ENCODE measurements at regions not wholly inside any gene's neighbourhood (a gene's known extent, or its start where the extent isn't known, plus 50 kb on each side); places are given as distances from the start of the nearest gene placed in this dataset.

GRCh38 chr12:124455336-124455735 lies 112.1 kb downstream of the NCOR2 start:
- no peak overlapping the region for H3K4me3 ChIP-seq (ENCODE audit: low read length)
- no peak for DNase-seq (ENCODE audit: low read depth)
- TF ChIP-seq CTCF (conservative IDR thresholded peaks at IDR 0.05; ENCODE audit: low read depth, low read length) = no peak

- H3K4me3 ChIP-seq (ENCODE audit: low read length) = no peak overlapping the region
- no peak for DNase-seq (ENCODE audit: low read depth)
- no peak for TF ChIP-seq CTCF (conservative IDR thresholded peaks at IDR 0.05; ENCODE audit: low read depth, low read length)
Measured at GRCh38 chr12:124454735-124455134, 112.7 kb downstream of the NCOR2 start.

GRCh38 chr12:124454352-124454725 lies 113.1 kb downstream of the NCOR2 start:
- TF ChIP-seq CTCF (conservative IDR thresholded peaks at IDR 0.05; ENCODE audit: low read depth, low read length) = no peak
- no peak overlapping the region for H3K4me3 ChIP-seq (ENCODE audit: low read length)
- DNase-seq (ENCODE audit: low read depth) = no peak

GRCh38 chr12:124453419-124454351 lies 113.7 kb downstream of the NCOR2 start:
- DNase-seq (ENCODE audit: low read depth) = no peak
- no peak for TF ChIP-seq CTCF (conservative IDR thresholded peaks at IDR 0.05; ENCODE audit: low read depth, low read length)
- H3K4me3 ChIP-seq (ENCODE audit: low read length) = no peak overlapping the region

- no peak for TF ChIP-seq CTCF (conservative IDR thresholded peaks at IDR 0.05; ENCODE audit: low read depth, low read length)
- no peak for DNase-seq (ENCODE audit: low read depth)
- no peak overlapping the region for H3K4me3 ChIP-seq (ENCODE audit: low read length)
Measured at GRCh38 chr12:124452576-124453331, 114.7 kb downstream of the NCOR2 start.

- no peak for DNase-seq (ENCODE audit: low read depth)
- H3K4me3 ChIP-seq (ENCODE audit: low read length) = no peak overlapping the region
- TF ChIP-seq CTCF (conservative IDR thresholded peaks at IDR 0.05; ENCODE audit: low read depth, low read length) = no peak
Measured at GRCh38 chr12:124451637-124452243, 115.7 kb downstream of the NCOR2 start.

Measured in retinal pigment epithelial cell (primary cell).